OCI-LY3 (cell line): ENCODE measurements at regions not wholly inside any gene's neighbourhood (a gene's known extent, or its start where the extent isn't known, plus 50 kb on each side); places are given as distances from the start of the nearest gene placed in this dataset.

Source experiments
- H2AFZ ChIP-seq: fragments of 200-600, 300-600 bp; shearing (Covaris generic); 2 replicates; pipeline ENCODE4 v1.6.0; 2014; ENCODE audit warnings: antibody characterized with exemption, low read depth, low read length
- H3K27ac ChIP-seq: fragments of 200-600, 300-600 bp; sonication (generic); 2 replicates; pipeline ENCODE4 v1.5.1; 2014; ENCODE audit warnings: mild to moderate bottlenecking, low read length, moderate library complexity, mixed read lengths
- H3K27me3 ChIP-seq: fragments of 200-600, 300-600 bp; sonication (generic); 2 replicates; pipeline ENCODE4 v1.6.1; 2014; ENCODE audit warnings: low read depth, low read length, mixed read lengths
- H3K36me3 ChIP-seq: fragments of 200-600, 300-600 bp; sonication (generic); replicated peaks from 2 replicates; pipeline ENCODE3; 2014; ENCODE audit warnings: low read depth, low read length, mixed read lengths
- H3K4me1 ChIP-seq: fragments of 300-600, 200-600 bp; sonication (generic); 2 replicates; pipeline ENCODE4 v1.6.1; 2014; ENCODE audit warnings: low read length, mixed read lengths
- H3K4me2 ChIP-seq: fragments of 200-600, 300-600 bp; sonication (generic); 2 replicates; pipeline ENCODE4 v1.6.1; 2014; ENCODE audit warnings: low read length, mixed read lengths
- H3K4me3 ChIP-seq: fragments of 300-600, 200-600 bp; sonication (generic); 2 replicates; pipeline ENCODE4 v1.5.1; 2014; ENCODE audit warnings: antibody characterized with exemption, mild to moderate bottlenecking, low read length, moderate library complexity
- H3K79me2 ChIP-seq: fragments of 300-600, 200-600 bp; shearing (Covaris generic); 2 replicates; pipeline ENCODE4 v1.6.1; 2014; ENCODE audit warnings: mild to moderate bottlenecking, low read length, mixed read lengths
- H3K9ac ChIP-seq: fragments of 300-600, 200-600 bp; shearing (Covaris generic); 2 replicates; pipeline ENCODE4 v1.6.0; 2014; ENCODE audit warnings: mild to moderate bottlenecking, low read length, moderate library complexity
- H3K9me3 ChIP-seq: fragments of 200-600, 300-600 bp; shearing (Covaris generic); 2 replicates; pipeline ENCODE4 v1.6.1; 2014; ENCODE audit warnings: low read length, mixed read lengths; ENCODE audit not compliant: insufficient read depth
- H4K20me1 ChIP-seq: fragments of 200-600, 300-600 bp; sonication (generic); 2 replicates; pipeline ENCODE4 v1.6.1; 2016; ENCODE audit warnings: low read length, mixed read lengths; ENCODE audit not compliant: insufficient read depth
- EZH2phosphoT487 ChIP-seq: fragments of 200-600 bp; shearing (Covaris generic); IDR thresholded peaks from 2 replicates; pipeline ENCODE4 v1.6.1; 2018; ENCODE audit warnings: antibody characterized with exemption, mixed run types, low read depth
- TF ChIP-seq, protein P1 (sequence below): fragments of 200-600, 300-600 bp; sonication (generic); IDR thresholded peaks from 2 replicates; pipeline ENCODE4 v1.5.1; 2014; ENCODE audit warnings: antibody characterized with exemption, low read length, low read depth

DNA sequence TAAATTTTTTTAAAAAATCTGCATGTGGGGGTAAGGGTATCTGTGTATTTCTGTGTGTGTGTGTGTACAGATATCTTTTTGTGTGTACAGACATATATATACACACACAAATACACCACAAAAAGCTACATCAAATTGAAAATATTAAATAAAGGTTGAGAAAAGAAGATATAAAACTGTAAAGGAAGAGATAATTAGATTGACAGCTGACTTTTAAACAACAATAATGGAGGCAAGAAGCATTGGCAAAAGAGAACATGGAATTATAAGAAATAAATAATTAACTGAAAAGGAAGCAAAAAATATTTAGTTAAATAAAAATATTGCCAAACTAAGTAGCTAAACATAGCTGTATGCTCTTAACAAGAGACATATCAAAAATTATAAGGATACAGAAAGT lies 291.4 kb downstream of the FSCB start:
- H3K27ac ChIP-seq: no peak overlapping the region
- H3K4me2 ChIP-seq: no peak overlapping the region
- H3K27me3 ChIP-seq: no peaks in the 10 kb centered on the region
- no peaks in the 10 kb centered on the region for H3K4me1 ChIP-seq
- no peaks in the 10 kb centered on the region for H3K36me3 ChIP-seq
- H3K79me2 ChIP-seq: no peaks in the 10 kb centered on the region
- TF ChIP-seq, protein P1, sequence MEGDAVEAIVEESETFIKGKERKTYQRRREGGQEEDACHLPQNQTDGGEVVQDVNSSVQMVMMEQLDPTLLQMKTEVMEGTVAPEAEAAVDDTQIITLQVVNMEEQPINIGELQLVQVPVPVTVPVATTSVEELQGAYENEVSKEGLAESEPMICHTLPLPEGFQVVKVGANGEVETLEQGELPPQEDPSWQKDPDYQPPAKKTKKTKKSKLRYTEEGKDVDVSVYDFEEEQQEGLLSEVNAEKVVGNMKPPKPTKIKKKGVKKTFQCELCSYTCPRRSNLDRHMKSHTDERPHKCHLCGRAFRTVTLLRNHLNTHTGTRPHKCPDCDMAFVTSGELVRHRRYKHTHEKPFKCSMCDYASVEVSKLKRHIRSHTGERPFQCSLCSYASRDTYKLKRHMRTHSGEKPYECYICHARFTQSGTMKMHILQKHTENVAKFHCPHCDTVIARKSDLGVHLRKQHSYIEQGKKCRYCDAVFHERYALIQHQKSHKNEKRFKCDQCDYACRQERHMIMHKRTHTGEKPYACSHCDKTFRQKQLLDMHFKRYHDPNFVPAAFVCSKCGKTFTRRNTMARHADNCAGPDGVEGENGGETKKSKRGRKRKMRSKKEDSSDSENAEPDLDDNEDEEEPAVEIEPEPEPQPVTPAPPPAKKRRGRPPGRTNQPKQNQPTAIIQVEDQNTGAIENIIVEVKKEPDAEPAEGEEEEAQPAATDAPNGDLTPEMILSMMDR: no peak
- no peak for TF ChIP-seq EZH2phosphoT487
- no peaks in the 10 kb centered on the region for H4K20me1 ChIP-seq
- H3K4me3 ChIP-seq: no peak overlapping the region
- H3K9me3 ChIP-seq: no peaks in the 10 kb centered on the region
- H3K9ac ChIP-seq: no peak overlapping the region
- H2AFZ ChIP-seq: no peak overlapping the region

DNA sequence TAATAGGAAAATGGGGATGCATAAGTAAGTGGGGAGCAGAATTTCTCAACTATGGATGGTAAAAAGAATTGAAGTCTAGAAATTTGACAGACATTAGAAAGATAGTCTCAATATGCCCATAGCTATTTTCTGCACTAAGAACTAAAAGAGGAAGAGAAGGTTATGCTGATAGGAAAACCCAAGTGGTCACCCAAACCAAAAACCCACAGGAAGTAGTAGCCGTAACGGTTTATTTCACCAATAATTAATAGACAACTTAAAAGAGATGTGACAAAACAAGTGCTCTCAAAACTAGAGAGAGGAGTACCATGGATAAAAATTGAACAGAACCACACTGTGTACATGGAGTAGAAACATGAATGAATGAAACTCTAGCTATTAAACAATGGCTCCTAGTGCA lies 295.4 kb downstream of the FSCB start:
- Histone ChIP-seq H3K4me3 (no peak overlapping the region), H3K27ac (no peak overlapping the region), H3K4me1 (no peaks in the 10 kb centered on the region), H3K36me3 (no peaks in the 10 kb centered on the region), H3K27me3 (no peaks in the 10 kb centered on the region), H3K9me3 (no peaks in the 10 kb centered on the region), H3K9ac (no peak overlapping the region), H2AFZ (no peak overlapping the region), H3K4me2 (no peak overlapping the region), H4K20me1 (no peaks in the 10 kb centered on the region), H3K79me2 (no peaks in the 10 kb centered on the region)
- TF ChIP-seq, protein P1: no peak
- no peak for TF ChIP-seq EZH2phosphoT487

DNA sequence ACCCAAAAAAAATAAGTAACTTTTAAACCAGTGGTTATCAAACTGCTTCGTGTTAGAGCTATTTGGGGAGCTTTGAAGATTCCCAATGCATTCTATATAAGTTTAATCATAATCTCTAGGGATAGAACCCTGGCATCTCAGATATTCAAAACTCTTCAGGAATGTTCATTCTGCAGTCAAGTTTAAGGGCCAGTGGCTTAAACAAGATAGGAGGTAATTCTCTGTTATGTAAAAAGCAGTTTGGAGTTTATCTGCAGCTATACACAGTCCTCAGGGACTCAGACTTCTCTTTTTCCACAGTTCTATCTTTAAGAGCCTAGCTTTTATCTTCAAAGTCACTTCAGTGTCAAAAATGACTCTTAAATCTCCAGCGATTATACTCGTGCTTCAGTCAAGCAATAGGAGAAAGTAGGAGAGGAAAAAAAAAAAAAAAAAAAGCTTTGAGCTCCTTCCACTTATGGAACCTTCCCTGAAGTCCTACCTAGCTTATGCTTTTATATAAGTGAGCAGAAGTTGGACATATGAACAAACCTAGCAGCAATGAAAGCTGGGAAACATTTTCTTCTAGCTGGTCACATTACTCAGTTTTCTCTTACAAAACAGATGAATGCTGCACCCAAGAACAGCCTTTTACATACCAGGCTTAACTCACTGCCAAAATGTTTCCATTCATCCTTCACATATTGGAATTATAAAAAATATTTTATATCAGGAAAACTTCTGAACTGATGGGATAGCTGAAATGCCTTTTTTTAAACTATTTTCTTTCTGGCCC lies 302.8 kb downstream of the FSCB start:
- H3K9me3 ChIP-seq: no peaks in the 10 kb centered on the region
- H3K79me2 ChIP-seq: no peaks in the 10 kb centered on the region
- no peak overlapping the region for H3K9ac ChIP-seq
- no peak overlapping the region for H3K4me2 ChIP-seq
- no peak overlapping the region for H3K4me3 ChIP-seq
- no peaks in the 10 kb centered on the region for H3K4me1 ChIP-seq
- H3K27ac ChIP-seq: no peak overlapping the region
- H3K36me3 ChIP-seq: no peaks in the 10 kb centered on the region
- TF ChIP-seq EZH2phosphoT487: no peak
- TF ChIP-seq, protein P1: no peak
- H3K27me3 ChIP-seq: no peaks in the 10 kb centered on the region
- H4K20me1 ChIP-seq: no peaks in the 10 kb centered on the region
- no peak overlapping the region for H2AFZ ChIP-seq

DNA sequence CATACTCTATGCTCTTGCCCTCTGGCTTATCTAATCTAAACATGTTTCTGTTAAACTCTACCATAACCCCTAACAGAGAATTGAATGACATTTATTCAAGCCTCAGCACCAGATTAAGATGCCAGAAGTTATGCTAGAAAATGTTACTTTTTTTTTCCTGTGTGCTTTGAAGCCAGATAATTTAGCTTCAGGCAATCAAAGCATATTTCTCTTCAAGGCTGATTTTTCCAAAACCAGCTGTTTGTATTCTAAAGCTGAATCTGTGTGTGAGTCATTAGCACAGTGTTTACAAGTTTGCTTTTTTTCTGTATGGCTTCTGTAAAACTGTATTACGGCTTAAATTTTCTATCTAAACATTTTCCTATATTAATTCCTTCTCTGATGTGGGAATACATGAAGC lies 326.1 kb downstream of the FSCB start:
- H3K27ac ChIP-seq: no peak overlapping the region
- no peaks in the 10 kb centered on the region for H3K4me1 ChIP-seq
- H3K9ac ChIP-seq: no peak overlapping the region
- H3K4me3 ChIP-seq: no peak overlapping the region
- no peaks in the 10 kb centered on the region for H3K36me3 ChIP-seq
- H3K27me3 ChIP-seq: no peaks in the 10 kb centered on the region
- H4K20me1 ChIP-seq: no peaks in the 10 kb centered on the region
- no peaks in the 10 kb centered on the region for H3K9me3 ChIP-seq
- H2AFZ ChIP-seq: no peak overlapping the region
- no peaks in the 10 kb centered on the region for H3K79me2 ChIP-seq
- TF ChIP-seq, protein P1: no peak
- no peak for TF ChIP-seq EZH2phosphoT487
- no peak overlapping the region for H3K4me2 ChIP-seq
